ENCODE measurements at regions not wholly inside any gene's neighbourhood (a gene's known extent, or its start where the extent isn't known, plus 50 kb on each side); places are given as distances from the start of the nearest gene placed in this dataset.

GRCh38 chr3:166879661-166880060 lies 500.4 kb downstream of the ZBBX start:
- ChIA-PET POLR2A (ENCODE audit: low non-redundant PET) (no interaction called here), CTCF (no interaction called here)
- Histone ChIP-seq H3K4me3 (ENCODE audit: low read depth, low read length, poor library complexity, severe bottlenecking) (no peak overlapping the region), H3K36me3 (ENCODE audit: insufficient read depth, low read length, poor library complexity, severe bottlenecking) (no peaks in the 10 kb centered on the region), H3K4me1 (ENCODE audit: insufficient read depth, low read length, poor library complexity, severe bottlenecking) (no peaks in the 10 kb centered on the region), H3K9me3 (ENCODE audit: low read depth, low read length, poor library complexity, severe bottlenecking) (peaks cover 6% of the 10 kb centered on the region), H3K27ac (ENCODE audit: low read depth, low read length, poor library complexity, severe bottlenecking) (no peak overlapping the region), H3K27me3 (replicated peaks; ENCODE audit: insufficient read depth, low read depth, low read length, poor library complexity) (no peaks in the 10 kb centered on the region)
- no TSS peak for BruUV-seq (replicated peaks)
- no peak for DNase-seq (ENCODE audit: low spot score)
- intact Hi-C loops (cut with micrococcal nuclease; ENCODE audit: unreplicated experiment): no loop called here
- no peak for TF ChIP-seq CTCF (conservative IDR thresholded peaks at IDR 0.05; ENCODE audit: low read depth, low read length)
- no peak for TF ChIP-seq EZH2 (IDR thresholded peaks at IDR 0.05; ENCODE audit: borderline replicate concordance, low read depth, low read length, poor library complexity, severe bottlenecking)

GRCh38 chr3:166877971-166878370 lies 502.1 kb downstream of the ZBBX start:
- no peaks in the 10 kb centered on the region for H3K36me3 ChIP-seq (ENCODE audit: insufficient read depth, low read length, poor library complexity, severe bottlenecking)
- BruUV-seq (replicated peaks): no TSS peak
- no peak for DNase-seq (ENCODE audit: low spot score)
- H3K4me3 ChIP-seq (ENCODE audit: low read depth, low read length, poor library complexity, severe bottlenecking): no peak overlapping the region
- TF ChIP-seq CTCF (conservative IDR thresholded peaks at IDR 0.05; ENCODE audit: low read depth, low read length) (no peak), EZH2 (IDR thresholded peaks at IDR 0.05; ENCODE audit: borderline replicate concordance, low read depth, low read length, poor library complexity, severe bottlenecking) (no peak)
- H3K27ac ChIP-seq (ENCODE audit: low read depth, low read length, poor library complexity, severe bottlenecking): no peak overlapping the region
- POLR2A ChIA-PET (ENCODE audit: low non-redundant PET): no interaction called here
- intact Hi-C loops (cut with micrococcal nuclease; ENCODE audit: unreplicated experiment): no loop called here
- CTCF ChIA-PET: no interaction called here
- H3K27me3 ChIP-seq (replicated peaks; ENCODE audit: insufficient read depth, low read depth, low read length, poor library complexity): no peaks in the 10 kb centered on the region
- peaks cover 6% of the 10 kb centered on the region for H3K9me3 ChIP-seq (ENCODE audit: low read depth, low read length, poor library complexity, severe bottlenecking)
- no peaks in the 10 kb centered on the region for H3K4me1 ChIP-seq (ENCODE audit: insufficient read depth, low read length, poor library complexity, severe bottlenecking)

- DNase-seq (ENCODE audit: low spot score): no peak
- Histone ChIP-seq H3K27ac (ENCODE audit: low read depth, low read length, poor library complexity, severe bottlenecking) (no peak overlapping the region), H3K4me3 (ENCODE audit: low read depth, low read length, poor library complexity, severe bottlenecking) (no peak overlapping the region), H3K36me3 (ENCODE audit: insufficient read depth, low read length, poor library complexity, severe bottlenecking) (no peaks in the 10 kb centered on the region), H3K27me3 (replicated peaks; ENCODE audit: insufficient read depth, low read depth, low read length, poor library complexity) (no peaks in the 10 kb centered on the region), H3K4me1 (ENCODE audit: insufficient read depth, low read length, poor library complexity, severe bottlenecking) (no peaks in the 10 kb centered on the region), H3K9me3 (ENCODE audit: low read depth, low read length, poor library complexity, severe bottlenecking) (no peaks in the 10 kb centered on the region)
- no TSS peak for BruUV-seq (replicated peaks)
- CTCF ChIA-PET: no interaction called here
- POLR2A ChIA-PET (ENCODE audit: low non-redundant PET): no interaction called here
- intact Hi-C loops (cut with micrococcal nuclease; ENCODE audit: unreplicated experiment): no loop called here
- TF ChIP-seq CTCF (conservative IDR thresholded peaks at IDR 0.05; ENCODE audit: low read depth, low read length): no peak
- TF ChIP-seq EZH2 (IDR thresholded peaks at IDR 0.05; ENCODE audit: borderline replicate concordance, low read depth, low read length, poor library complexity, severe bottlenecking): no peak
Observed at GRCh38 chr3:166864473-166865467, 515.3 kb downstream of the ZBBX start.

Measured in A673 (cell line).